GM04504 (cell line): ENCODE measurements at regions not wholly inside any gene's neighbourhood (a gene's known extent, or its start where the extent isn't known, plus 50 kb on each side); places are given as distances from the start of the nearest gene placed in this dataset.

Experiments used
- DNase-seq: peaks from one replicate; pipeline ENCODE4 v3.0.0-alpha.2; 2012; ENCODE audit warnings: low read depth

GRCh38 chr17:13405080-13405479, 196.6 kb downstream of the HS3ST3A1 start:
- DNase-seq: no peak

DNA sequence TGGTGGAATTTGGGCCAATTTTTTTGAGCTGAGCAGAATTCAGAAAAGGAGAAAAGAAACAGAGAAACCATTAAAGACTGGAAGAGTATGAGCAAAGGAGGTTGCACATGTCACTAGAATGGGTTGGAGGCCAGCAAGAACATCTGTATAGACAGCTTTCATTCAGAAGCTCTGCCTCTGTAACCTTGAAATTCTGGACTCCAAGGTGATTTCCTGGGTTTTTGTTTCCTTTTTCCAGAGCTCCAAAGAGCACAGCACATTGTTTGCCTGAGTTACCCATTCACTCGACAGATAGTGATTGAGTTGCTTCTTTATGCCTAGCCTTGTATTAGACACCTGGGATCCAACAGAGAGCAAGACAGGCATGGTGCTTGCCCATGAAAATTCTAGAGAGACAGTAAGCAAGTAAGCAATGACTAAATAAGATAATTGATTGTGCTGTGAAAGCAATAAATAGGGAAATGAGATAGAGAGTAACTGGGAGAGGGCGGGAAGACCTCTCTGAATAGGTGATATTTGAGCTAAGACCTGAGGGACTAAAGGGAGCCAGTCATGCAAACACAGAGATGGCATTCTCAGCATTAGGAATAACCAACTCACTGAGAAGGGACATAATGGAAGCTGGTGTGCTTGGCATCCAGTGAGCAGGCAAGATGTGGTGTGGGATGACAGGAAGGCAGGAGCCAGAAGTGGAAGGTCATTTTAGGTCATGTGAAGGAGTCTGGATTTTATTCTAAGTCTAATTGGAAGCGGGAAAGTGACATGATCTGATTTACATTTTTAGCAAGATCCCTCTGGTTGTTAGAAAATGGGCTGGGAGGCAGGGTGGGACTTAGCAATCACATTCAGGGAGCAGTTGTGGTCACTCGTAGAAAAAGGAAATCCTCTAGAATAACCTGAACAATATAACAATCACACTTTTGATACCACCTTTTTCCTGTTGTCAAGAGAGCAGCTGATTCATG, 197.5 kb downstream of the HS3ST3A1 start:
- no peak for DNase-seq

GRCh38 chr17:13400491-13400890, 201.2 kb downstream of the HS3ST3A1 start:
- DNase-seq: no peak

DNA sequence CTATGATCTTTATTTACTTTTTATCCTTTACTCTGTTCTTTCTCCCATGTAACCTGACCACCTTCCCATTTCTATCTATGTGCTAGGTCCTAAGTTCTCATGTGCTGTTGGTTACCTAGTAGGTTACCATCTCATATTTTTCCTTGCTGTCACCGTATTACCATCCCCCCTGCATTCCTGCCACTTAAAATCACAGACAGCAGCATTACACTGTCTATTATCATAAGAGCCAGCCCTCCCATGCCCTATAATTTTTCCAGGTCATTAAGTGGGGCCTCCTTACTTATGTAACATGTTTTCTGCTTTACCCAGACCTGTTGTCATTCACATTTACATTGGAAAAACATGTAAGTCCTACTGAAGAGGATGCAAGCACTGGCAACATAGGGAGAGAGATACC, 202.9 kb downstream of the HS3ST3A1 start:
- no peak for DNase-seq

GRCh38 chr17:13398091-13398490, 203.6 kb downstream of the HS3ST3A1 start:
- DNase-seq: no peak

- no peak for DNase-seq
Observed at GRCh38 chr17:13395862-13396261, 205.9 kb downstream of the HS3ST3A1 start.

- DNase-seq: no peak
Observed at GRCh38 chr17:13395346-13395745, 206.4 kb downstream of the HS3ST3A1 start.

DNA sequence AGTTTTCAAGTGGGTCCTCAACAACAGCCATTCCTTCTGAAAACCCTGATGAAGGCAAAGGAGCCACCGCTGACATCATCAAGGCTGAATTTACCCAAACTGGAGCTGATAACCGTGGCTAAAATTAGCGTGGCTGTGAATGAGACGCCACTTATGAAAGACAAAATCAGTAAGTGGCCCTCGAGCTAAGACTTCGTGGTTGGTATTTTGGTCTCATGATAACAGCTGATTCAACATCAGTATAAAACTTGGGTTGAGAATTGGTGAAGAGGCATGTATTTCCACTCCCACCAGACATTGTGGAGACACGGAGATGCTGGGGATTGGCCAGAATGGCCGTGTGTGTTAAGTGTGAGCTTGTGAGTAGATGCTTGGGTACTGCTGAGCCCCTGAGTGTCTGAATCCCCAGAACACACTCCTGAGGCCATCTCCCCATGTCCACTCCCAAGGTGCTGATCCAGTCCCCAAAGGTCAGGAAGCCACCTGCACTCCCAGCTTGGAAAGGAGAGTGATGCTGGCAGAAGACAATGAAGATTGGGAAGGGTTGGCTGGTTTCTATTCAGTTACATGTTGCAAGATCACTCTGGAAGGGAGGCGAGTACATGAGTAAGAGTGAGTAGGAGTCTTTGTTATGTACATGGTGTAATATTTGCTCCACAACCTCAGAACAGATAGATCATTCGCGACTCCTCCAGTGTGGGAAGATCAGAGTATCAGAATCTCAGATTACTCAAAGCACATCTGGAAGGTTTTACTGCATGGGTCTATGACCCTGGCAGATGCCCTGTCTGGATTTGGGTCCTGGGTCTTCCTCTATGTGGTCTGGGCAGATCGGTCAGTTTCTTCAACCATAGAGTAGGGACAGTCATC, 207.7 kb downstream of the HS3ST3A1 start:
- peak; percentile 76 for DNase-seq

DNA sequence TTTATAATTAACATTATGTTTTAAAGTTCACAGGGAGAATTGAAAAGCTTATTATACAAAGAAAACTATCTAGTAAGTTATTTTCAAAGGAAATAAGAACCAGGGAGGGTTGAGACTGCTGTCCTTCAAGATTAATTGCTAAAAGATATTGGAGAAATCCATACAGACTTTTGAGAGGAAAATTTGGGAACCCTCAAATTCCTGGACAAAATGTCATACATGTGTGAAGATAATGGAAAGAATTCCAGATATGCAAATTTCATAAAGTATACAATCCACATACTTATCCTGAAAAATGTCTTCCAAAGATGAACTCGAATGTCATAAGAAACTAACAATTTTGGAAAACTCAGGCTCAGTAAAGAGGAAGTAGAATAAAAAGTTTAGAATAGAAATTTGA, 213.8 kb downstream of the HS3ST3A1 start:
- no peak for DNase-seq

GRCh38 chr17:13387236-13387635, 214.5 kb downstream of the HS3ST3A1 start:
- no peak for DNase-seq

DNA sequence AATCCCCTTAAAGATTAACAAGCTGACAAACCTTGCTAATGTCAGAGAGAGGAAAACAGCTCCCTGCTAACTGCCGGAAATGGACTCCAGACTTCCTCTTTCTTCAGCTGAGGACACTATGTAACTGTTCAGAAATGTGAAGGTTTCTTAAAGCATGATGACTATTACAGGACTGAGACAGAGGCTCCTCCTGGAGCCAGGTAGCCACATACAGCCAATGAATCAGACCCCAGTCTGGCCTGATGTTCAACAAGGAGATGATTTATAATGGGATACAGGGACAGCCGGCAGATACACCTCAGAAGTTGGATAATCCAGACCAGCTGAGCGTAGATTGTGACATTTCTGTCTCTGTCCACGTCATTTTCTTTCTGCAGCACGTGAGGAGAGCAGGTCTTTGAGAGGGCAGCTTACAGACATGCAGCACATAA, 216.2 kb downstream of the HS3ST3A1 start:
- no peak for DNase-seq

- no peak for DNase-seq
Observed at GRCh38 chr17:13384626-13385025, 217.1 kb downstream of the HS3ST3A1 start.

DNA sequence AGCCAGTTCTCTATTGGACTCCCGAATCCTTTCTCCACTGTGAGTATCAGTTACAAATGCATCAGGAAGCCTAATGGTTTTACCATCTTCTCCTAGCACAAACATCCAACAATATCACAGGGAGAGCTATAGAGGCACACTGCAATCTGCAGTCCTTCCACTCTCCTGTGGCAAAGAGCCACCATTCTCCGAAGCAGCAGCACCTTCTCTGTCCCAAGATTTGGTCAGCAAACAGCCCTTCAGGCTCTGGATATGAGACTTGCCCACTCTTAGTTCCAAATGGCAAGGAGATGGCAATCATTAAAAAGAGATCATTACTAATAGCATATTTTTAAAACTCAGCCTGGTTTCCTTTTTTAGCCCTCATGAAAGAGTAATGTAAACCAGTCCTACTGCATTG, 223.4 kb downstream of the HS3ST3A1 start:
- DNase-seq: no peak

- DNase-seq: no peak
Observed at GRCh38 chr17:13374203-13375143, 227.3 kb downstream of the HS3ST3A1 start.

GRCh38 chr17:13372432-13372831, 229.3 kb downstream of the HS3ST3A1 start:
- DNase-seq: no peak

DNA sequence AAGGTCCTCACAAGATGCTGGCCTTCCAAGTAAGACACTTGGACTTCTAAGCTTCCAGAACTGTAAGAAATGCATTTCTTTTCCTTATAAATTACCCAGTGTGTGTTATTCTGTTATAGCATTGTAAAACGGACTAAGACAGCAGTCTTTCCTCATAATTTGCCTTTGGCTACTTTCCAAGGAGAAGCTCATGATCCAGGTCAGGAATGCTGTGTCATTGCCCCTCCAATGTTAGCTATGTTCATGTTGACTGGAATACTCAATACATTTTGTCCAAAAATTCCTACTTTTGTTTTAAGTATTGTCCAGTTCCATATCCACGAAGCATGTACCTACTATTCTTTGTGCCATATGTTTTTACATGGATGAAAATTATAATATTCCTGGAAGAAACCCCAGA, 234.6 kb downstream of the HS3ST3A1 start:
- DNase-seq: no peak

GRCh38 chr17:13365331-13365730, 236.4 kb downstream of the HS3ST3A1 start:
- no peak for DNase-seq

GRCh38 chr17:13363771-13364170, 238.0 kb downstream of the HS3ST3A1 start:
- no peak for DNase-seq

- peak; percentile 38 for DNase-seq
Observed at GRCh38 chr17:13362341-13363122, 239.2 kb downstream of the HS3ST3A1 start.

- DNase-seq: no peak
Observed at GRCh38 chr17:13359774-13360173, 242.0 kb downstream of the HS3ST3A1 start.

DNA sequence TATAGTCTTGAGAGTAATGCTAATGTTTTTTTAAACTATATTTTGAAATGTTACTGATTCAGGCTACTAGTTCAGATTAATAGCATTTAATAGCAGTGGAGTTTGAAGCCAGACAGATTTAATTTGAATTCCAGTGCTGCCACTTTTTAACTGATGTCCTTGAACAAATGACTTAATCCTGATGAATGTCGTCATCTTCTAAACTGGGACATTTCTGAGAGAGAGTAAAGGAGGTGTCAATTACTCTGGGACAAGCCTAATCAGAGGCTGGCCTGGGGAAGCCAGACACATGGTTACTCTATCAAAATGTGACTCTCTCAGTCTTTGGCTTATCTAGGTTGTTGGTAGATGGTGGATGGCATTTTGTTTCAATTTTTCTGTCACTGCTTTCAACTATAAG, 246.7 kb downstream of the HS3ST3A1 start:
- DNase-seq: no peak
